Esophagus muscularis mucosa (tissue), 4 donors: ENCODE measurements at regions not wholly inside any gene's neighbourhood (a gene's known extent, or its start where the extent isn't known, plus 50 kb on each side); places are given as distances from the start of the nearest gene placed in this dataset.

Experiments
- EP300 ChIP-seq: sonication (generic); formaldehyde crosslinking; IDR thresholded peaks from one replicate; pipeline ENCODE4 v1.6.1; 2017; ENCODE audit warnings: antibody characterized with exemption
- POLR2A ChIP-seq: fragments of 450-650 bp; IDR thresholded peaks from one replicate; pipeline ENCODE4 v1.6.1; 2017; ENCODE audit warnings: antibody characterized with exemption, moderate library complexity, mild to moderate bottlenecking, low read depth
- TF ChIP-seq, protein P1 (sequence below), 3 experiments: fragments of 200-600 bp in 2 of 3; fragments of 450-650 bp in 1 of 3; sonication (generic) in 2 of 3; IDR thresholded peaks; one replicate each; pipeline ENCODE4 v1.5.1; 2017 to 2019; ENCODE audit warnings: antibody characterized with exemption in 3 of 3, mild to moderate bottlenecking in 2 of 3, moderate library complexity in 1 of 3

DNA sequence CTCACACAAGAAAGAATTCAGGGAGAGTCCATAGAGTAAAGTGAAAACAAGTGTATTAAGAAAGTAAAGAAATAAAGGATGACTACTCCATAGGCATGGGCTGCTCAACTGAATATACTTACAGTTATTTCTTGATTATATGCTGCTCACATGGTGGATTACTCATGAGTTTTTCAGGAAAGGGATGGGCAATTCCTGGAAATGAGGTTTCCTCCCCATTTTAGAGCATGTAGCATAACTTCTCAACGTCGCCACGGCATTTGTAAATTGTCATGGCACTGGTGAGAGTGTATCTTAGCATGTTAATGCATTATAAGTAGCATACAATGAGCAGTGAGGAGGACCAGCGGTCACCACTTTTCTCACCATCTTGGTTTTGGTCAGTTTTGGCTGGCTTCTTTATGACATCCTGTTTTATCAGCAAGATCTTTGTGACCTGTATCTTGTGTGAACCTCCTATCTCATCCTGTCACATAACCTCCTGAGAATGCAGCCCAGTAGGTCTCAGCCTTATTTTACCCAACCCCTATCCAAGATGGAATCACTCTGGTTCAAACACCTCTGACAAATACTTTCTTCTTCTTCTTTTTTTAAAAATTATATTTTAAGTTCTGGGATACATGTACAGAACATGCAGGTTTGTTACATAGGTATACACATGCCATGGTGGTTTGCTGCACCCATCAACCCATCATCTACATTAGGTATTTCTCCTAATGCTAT lies 849.7 kb downstream of the TBL1XR1 start:
- TF ChIP-seq, protein P1, sequence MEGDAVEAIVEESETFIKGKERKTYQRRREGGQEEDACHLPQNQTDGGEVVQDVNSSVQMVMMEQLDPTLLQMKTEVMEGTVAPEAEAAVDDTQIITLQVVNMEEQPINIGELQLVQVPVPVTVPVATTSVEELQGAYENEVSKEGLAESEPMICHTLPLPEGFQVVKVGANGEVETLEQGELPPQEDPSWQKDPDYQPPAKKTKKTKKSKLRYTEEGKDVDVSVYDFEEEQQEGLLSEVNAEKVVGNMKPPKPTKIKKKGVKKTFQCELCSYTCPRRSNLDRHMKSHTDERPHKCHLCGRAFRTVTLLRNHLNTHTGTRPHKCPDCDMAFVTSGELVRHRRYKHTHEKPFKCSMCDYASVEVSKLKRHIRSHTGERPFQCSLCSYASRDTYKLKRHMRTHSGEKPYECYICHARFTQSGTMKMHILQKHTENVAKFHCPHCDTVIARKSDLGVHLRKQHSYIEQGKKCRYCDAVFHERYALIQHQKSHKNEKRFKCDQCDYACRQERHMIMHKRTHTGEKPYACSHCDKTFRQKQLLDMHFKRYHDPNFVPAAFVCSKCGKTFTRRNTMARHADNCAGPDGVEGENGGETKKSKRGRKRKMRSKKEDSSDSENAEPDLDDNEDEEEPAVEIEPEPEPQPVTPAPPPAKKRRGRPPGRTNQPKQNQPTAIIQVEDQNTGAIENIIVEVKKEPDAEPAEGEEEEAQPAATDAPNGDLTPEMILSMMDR (IDR thresholded peaks at IDR 0.05) = no peak
- TF ChIP-seq POLR2A = no peak
- TF ChIP-seq EP300 = no peak
